ENCODE measurements at regions not wholly inside any gene's neighbourhood (a gene's known extent, or its start where the extent isn't known, plus 50 kb on each side); places are given as distances from the start of the nearest gene placed in this dataset.
A peak's percentile ranks its signal among the peaks of the same experiment; 100 is the strongest.

- ATAC-seq (no peak), DNase-seq (no peak), FAIRE-seq (no peak)
- intact Hi-C loops (cut with DNase I) = no loop called here
- H3K4me3 ChIP-seq = no peak overlapping the region
- WGBS, 2 donors = 66 to 72% methylated on average over 5 of the region's 5 CpGs
- no peaks in the 10 kb centered on the region for H3K27me3 ChIP-seq
- TF ChIP-seq, protein P1, sequence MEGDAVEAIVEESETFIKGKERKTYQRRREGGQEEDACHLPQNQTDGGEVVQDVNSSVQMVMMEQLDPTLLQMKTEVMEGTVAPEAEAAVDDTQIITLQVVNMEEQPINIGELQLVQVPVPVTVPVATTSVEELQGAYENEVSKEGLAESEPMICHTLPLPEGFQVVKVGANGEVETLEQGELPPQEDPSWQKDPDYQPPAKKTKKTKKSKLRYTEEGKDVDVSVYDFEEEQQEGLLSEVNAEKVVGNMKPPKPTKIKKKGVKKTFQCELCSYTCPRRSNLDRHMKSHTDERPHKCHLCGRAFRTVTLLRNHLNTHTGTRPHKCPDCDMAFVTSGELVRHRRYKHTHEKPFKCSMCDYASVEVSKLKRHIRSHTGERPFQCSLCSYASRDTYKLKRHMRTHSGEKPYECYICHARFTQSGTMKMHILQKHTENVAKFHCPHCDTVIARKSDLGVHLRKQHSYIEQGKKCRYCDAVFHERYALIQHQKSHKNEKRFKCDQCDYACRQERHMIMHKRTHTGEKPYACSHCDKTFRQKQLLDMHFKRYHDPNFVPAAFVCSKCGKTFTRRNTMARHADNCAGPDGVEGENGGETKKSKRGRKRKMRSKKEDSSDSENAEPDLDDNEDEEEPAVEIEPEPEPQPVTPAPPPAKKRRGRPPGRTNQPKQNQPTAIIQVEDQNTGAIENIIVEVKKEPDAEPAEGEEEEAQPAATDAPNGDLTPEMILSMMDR (IDR thresholded peaks at IDR 0.05) = no peak
- H3K4me1 ChIP-seq = no peaks in the 10 kb centered on the region
- no peaks in the 10 kb centered on the region for H3K9me3 ChIP-seq
- H3K27ac ChIP-seq = no peak overlapping the region
- no peaks in the 10 kb centered on the region for H3K36me3 ChIP-seq
Measured at GRCh38 chr7:91408388-91409154, 144.3 kb downstream of the FZD1 start.

GRCh38 chr7:91411060-91411459 lies 146.8 kb downstream of the FZD1 start:
- intact Hi-C loops (cut with DNase I) = no loop called here
- no peak for FAIRE-seq
- H3K27me3 ChIP-seq = no peaks in the 10 kb centered on the region
- H3K9me3 ChIP-seq = no peaks in the 10 kb centered on the region
- WGBS, 2 donors = 58% methylated on average over 4 of the region's 4 CpGs
- ATAC-seq = peak in 1 of 4 donors; percentile 37
- TF ChIP-seq, protein P1 (IDR thresholded peaks at IDR 0.05) = no peak
- no peak for DNase-seq
- no peak overlapping the region for H3K4me3 ChIP-seq
- no peaks in the 10 kb centered on the region for H3K4me1 ChIP-seq
- H3K36me3 ChIP-seq = no peaks in the 10 kb centered on the region
- no peak overlapping the region for H3K27ac ChIP-seq

- H3K4me1 ChIP-seq = no peaks in the 10 kb centered on the region
- H3K9me3 ChIP-seq = no peaks in the 10 kb centered on the region
- H3K27ac ChIP-seq = no peak overlapping the region
- H3K36me3 ChIP-seq = no peaks in the 10 kb centered on the region
- no peak for FAIRE-seq
- intact Hi-C loops (cut with DNase I) = no loop called here
- DNase-seq = no peak
- TF ChIP-seq, protein P1 (IDR thresholded peaks at IDR 0.05) = no peak
- ATAC-seq = no peak
- H3K27me3 ChIP-seq = no peaks in the 10 kb centered on the region
- 19 to 24% methylated on average over 2 of the region's 2 CpGs for WGBS, 2 donors
- no peak overlapping the region for H3K4me3 ChIP-seq
Measured at GRCh38 chr7:91412298-91412697, 148.1 kb downstream of the FZD1 start.

GRCh38 chr7:91414734-91415133 lies 150.5 kb downstream of the FZD1 start:
- H3K4me3 ChIP-seq = no peak overlapping the region
- intact Hi-C loops (cut with DNase I) = no loop called here
- no peaks in the 10 kb centered on the region for H3K36me3 ChIP-seq
- no peaks in the 10 kb centered on the region for H3K27me3 ChIP-seq
- TF ChIP-seq, protein P1 (IDR thresholded peaks at IDR 0.05) = no peak
- FAIRE-seq (no peak), DNase-seq (no peak), ATAC-seq (no peak)
- H3K9me3 ChIP-seq = no peaks in the 10 kb centered on the region
- no peaks in the 10 kb centered on the region for H3K4me1 ChIP-seq
- 48 to 49% methylated on average over 2 of the region's 2 CpGs for WGBS, 2 donors
- no peak overlapping the region for H3K27ac ChIP-seq

GRCh38 chr7:91416155-91416865 lies 152.1 kb downstream of the FZD1 start:
- no peak for DNase-seq
- Histone ChIP-seq H3K4me3 (no peak overlapping the region), H3K27ac (no peak overlapping the region), H3K9me3 (no peaks in the 10 kb centered on the region), H3K27me3 (no peaks in the 10 kb centered on the region), H3K36me3 (no peaks in the 10 kb centered on the region), H3K4me1 (no peaks in the 10 kb centered on the region)
- WGBS, 2 donors = 54 to 59% methylated on average over 4 of the region's 4 CpGs
- intact Hi-C loops (cut with DNase I) = no loop called here
- no peak for FAIRE-seq
- ATAC-seq = no peak
- TF ChIP-seq, protein P1 (IDR thresholded peaks at IDR 0.05) = no peak
